Ovary (tissue), 7 donors: ENCODE measurements at regions not wholly inside any gene's neighbourhood (a gene's known extent, or its start where the extent isn't known, plus 50 kb on each side); places are given as distances from the start of the nearest gene placed in this dataset.
A peak's percentile ranks its signal among the peaks of the same experiment; 100 is the strongest.

ENCODE experiments used
- DNase-seq, 5 donors: peaks; one replicate each; pipeline ENCODE4 v3.0.0-alpha.2; 2019 to 2020
- H3K27ac ChIP-seq, 2 donors: fragments of 200-600 bp; one replicate each; pipeline versions ENCODE4 v1.5.1 to v1.8.0; 2019 to 2022
- H3K27me3 ChIP-seq: fragments of 200-600 bp; one replicate; pipeline ENCODE4 v1.8.0; 2022
- H3K36me3 ChIP-seq: fragments of 200-600 bp; sonication (generic); one replicate; pipeline ENCODE4 v1.5.1; 2019
- H3K4me1 ChIP-seq: one replicate; pipeline ENCODE4 v1.8.1; 2013; ENCODE audit warnings: mild to moderate bottlenecking, moderate library complexity; ENCODE audit not compliant: insufficient read depth
- H3K4me3 ChIP-seq: fragments of 200-600 bp; sonication (generic); one replicate; pipeline ENCODE4 v1.5.1; 2017
- H3K9me3 ChIP-seq, 2 donors: fragments of 200-600 bp in 1 of 2; sonication (generic) in 1 of 2; one replicate each; pipeline versions ENCODE4 v1.5.1 to v1.8.1; 2013 to 2019; ENCODE audit warnings: mild to moderate bottlenecking in 1 of 2, moderate library complexity in 1 of 2
- EP300 ChIP-seq: sonication (generic); formaldehyde crosslinking; IDR thresholded peaks from one replicate; pipeline ENCODE4 v1.6.1; 2017; ENCODE audit warnings: antibody characterized with exemption
- POLR2A ChIP-seq: fragments of 450-650 bp; IDR thresholded peaks from one replicate; pipeline ENCODE4 v1.6.1; 2017; ENCODE audit warnings: antibody characterized with exemption, mild to moderate bottlenecking, moderate library complexity
- WGBS, 3 donors: extraction: QIAGEN DNeasy Blood & Tissue Kit in 1 of 3; methylation state at CpG; one replicate each; pipeline versions ENCODE4 v1.1.5 to v1.1.7; 2013 to 2017; 5-methylcytosine and 5-hydroxymethylcytosine counted together
- intact Hi-C, 4 donors: fragments of 100-400 bp; cut with DNase I; formaldehyde crosslinking; loops; one replicate each; pipeline versions ENCODE4 v1.11.0 to v1.15.1; 2022 to 2023
- TF ChIP-seq, protein P1 (sequence below), 3 donors: fragments of 450-650 bp in 2 of 3; fragments of 200-600 bp in 1 of 3; IDR thresholded peaks; one replicate each; pipeline versions ENCODE4 v1.5.1 to v1.8.0; 2016 to 2022; ENCODE audit warnings: antibody characterized with exemption in 3 of 3, mild to moderate bottlenecking in 1 of 3
- donor health status: DM: no; HTN: no; CAD: no; lungs with moderate emphysema.
- donor health status: DM: no; HTN: no; CAD: no.
- donor health status: Bipolar disorder and iron deficiency.
- donor health status: DM: no; HTN: no; CAD: no.
- donor health status: DM: yes; HTN: yes; CAD: no.

DNA sequence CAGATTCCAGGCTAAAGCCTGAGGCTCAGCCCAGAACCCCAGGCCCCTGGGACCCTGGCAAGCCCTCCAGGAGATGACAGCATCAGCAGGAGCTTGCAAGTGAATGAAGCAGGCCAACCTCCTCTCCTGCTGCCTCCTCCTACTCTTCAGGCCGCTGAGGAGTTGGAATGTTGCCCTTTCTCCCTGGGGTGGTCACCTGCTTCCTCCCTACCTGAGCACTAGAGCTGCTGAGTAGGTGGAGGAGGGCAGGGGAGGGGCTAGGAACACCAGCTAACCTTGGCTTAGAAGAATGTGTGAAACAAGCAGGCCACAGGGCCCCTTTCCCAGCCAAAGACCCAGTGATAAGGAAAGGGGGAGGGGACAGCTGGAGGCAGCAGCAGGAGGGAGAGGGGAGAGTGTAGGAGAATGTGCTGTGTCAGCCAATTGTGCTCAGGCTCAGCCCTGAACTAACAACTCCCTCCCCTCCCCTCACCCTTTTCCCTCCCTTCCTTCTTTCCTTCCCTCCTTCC lies 58.0 kb downstream of the PJA1 start:
- no peaks in the 10 kb centered on the region for H3K9me3 ChIP-seq
- H3K4me1 ChIP-seq: no peaks in the 10 kb centered on the region
- DNase-seq: peak; percentile 40 to 61 (median 45)
- H3K36me3 ChIP-seq: no peaks in the 10 kb centered on the region
- H3K27me3 ChIP-seq: no peaks in the 10 kb centered on the region
- no peak overlapping the region for H3K4me3 ChIP-seq
- intact Hi-C loops: loop anchor here in 1 of 4 donors (10.0 kb wide), 1 partner anchor 58 kb away; the partner anchor contains the start of gene PJA1
- peak overlapping the region in 1 of 2 donors; percentile 34 for H3K27ac ChIP-seq
- 5 to 10% (median 7%) methylated on average over 1 of the region's 1 CpG for WGBS, 3 donors
- TF ChIP-seq EP300 (no peak), POLR2A (no peak)
- TF ChIP-seq, protein P1, sequence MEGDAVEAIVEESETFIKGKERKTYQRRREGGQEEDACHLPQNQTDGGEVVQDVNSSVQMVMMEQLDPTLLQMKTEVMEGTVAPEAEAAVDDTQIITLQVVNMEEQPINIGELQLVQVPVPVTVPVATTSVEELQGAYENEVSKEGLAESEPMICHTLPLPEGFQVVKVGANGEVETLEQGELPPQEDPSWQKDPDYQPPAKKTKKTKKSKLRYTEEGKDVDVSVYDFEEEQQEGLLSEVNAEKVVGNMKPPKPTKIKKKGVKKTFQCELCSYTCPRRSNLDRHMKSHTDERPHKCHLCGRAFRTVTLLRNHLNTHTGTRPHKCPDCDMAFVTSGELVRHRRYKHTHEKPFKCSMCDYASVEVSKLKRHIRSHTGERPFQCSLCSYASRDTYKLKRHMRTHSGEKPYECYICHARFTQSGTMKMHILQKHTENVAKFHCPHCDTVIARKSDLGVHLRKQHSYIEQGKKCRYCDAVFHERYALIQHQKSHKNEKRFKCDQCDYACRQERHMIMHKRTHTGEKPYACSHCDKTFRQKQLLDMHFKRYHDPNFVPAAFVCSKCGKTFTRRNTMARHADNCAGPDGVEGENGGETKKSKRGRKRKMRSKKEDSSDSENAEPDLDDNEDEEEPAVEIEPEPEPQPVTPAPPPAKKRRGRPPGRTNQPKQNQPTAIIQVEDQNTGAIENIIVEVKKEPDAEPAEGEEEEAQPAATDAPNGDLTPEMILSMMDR (IDR thresholded peaks at IDR 0.05): no peak

DNA sequence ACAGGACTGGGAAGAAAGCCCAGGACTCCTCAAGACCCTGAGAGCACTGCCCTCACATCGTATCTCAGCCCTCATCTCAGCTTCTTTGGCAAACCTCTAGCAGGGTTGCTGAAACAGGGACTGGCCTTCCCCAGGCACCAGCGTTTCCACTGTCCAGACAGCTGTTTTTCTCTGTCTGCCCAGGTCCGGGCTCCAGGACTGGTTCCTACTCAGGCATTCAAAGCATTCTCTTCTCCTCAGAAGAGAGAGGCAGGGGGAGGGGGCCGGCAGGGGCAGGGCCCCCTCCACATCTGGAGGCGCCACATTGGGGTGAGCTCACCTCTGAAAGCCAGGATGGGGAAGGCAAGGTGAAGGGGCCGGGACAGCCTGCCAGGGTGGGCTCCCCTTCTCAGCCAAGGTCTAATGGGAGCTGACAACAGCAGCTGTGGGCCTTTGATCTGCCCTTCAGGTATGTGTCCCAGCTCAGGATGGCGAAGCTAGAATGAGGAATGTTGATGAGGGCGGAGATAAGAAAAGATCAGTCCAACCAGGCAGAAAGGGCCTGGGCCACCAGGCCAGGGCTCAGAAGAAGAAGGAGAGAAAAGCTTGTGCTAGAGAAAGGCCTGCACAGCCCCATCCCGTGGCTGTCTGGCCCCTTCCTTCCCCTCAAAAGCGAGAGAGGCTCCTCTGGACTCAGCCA lies 60.4 kb downstream of the PJA1 start:
- Histone ChIP-seq H3K9me3 (no peaks in the 10 kb centered on the region), H3K27ac (no peak overlapping the region), H3K4me3 (no peak overlapping the region), H3K4me1 (no peaks in the 10 kb centered on the region), H3K36me3 (no peaks in the 10 kb centered on the region), H3K27me3 (no peaks in the 10 kb centered on the region)
- no peak for DNase-seq
- TF ChIP-seq POLR2A: no peak
- TF ChIP-seq, protein P1 (IDR thresholded peaks at IDR 0.05): no peak
- TF ChIP-seq EP300: no peak
- 63 to 71% (median 70%) methylated on average over 10 of the region's 10 CpGs for WGBS, 3 donors
- intact Hi-C loops: loop anchor here in 1 of 4 donors (10.0 kb wide), 1 partner anchor 60 kb away; the partner anchor contains the start of gene PJA1

- whole genome bisulfite sequencing, 3 donors: 64 to 77% (median 73%) methylated on average over 5 of the region's 5 CpGs
- intact Hi-C loops: loop anchor here in 1 of 4 donors (10.0 kb wide), 1 partner anchor 61 kb away; the partner anchor contains the start of gene PJA1
- no peaks in the 10 kb centered on the region for H3K27me3 ChIP-seq
Observed at GRCh38 chrX:69103539-69103938, 61.7 kb downstream of the PJA1 start.

DNA sequence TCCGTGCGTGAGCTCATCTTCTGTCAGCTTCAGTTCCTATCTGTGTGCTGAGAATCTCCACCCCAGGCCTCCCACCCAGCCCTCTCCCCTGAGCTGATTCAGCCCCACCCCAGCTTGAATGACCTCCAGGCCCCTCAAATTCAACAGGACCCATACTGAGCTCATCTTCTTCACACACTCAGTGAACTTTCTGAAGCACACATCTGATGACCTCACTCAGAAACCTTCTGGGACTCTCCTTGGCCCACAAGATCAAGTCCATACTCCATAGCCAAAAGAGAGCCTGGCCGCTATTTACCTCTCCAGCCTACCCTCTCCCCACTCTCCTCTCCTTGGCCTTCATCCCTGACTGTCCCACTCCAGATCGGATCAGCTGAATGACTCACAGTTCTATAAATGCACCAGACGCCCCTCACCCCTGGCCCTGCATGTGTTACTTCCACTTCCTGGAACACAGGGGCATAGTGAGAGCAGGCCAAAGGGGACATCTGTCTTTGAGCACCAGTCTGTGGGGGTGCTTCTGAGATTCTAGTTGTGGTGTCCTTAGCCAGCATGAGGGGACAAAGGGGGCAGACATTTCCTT lies 62.5 kb downstream of the PJA1 start:
- Histone ChIP-seq H3K27ac (no peak overlapping the region), H3K36me3 (no peaks in the 10 kb centered on the region), H3K27me3 (no peaks in the 10 kb centered on the region), H3K9me3 (no peaks in the 10 kb centered on the region), H3K4me3 (no peak overlapping the region), H3K4me1 (no peaks in the 10 kb centered on the region)
- intact Hi-C loops: loop anchor here in 1 of 4 donors (10.0 kb wide), 1 partner anchor 62 kb away; the partner anchor contains the start of gene PJA1
- DNase-seq: no peak
- 75 to 82% (median 82%) methylated on average over 5 of the region's 5 CpGs for WGBS, 3 donors
- TF ChIP-seq, protein P1 (IDR thresholded peaks at IDR 0.05): no peak
- TF ChIP-seq POLR2A (no peak), EP300 (no peak)

More at GRCh38 chrX:69103539-69103938, 61.7 kb downstream of the PJA1 start:
- Histone ChIP-seq H3K4me1 (no peaks in the 10 kb centered on the region), H3K27ac (no peak overlapping the region), H3K4me3 (no peak overlapping the region), H3K9me3 (no peaks in the 10 kb centered on the region), H3K36me3 (no peaks in the 10 kb centered on the region)
- DNase-seq: no peak
- TF ChIP-seq EP300 (no peak), POLR2A (no peak)
- TF ChIP-seq, protein P1 (IDR thresholded peaks at IDR 0.05): no peak
